AG10803 (cell line): ENCODE measurements at regions not wholly inside any gene's neighbourhood (a gene's known extent, or its start where the extent isn't known, plus 50 kb on each side); places are given as distances from the start of the nearest gene placed in this dataset.

Experiments
- DNase-seq: peaks from one replicate; pipeline ENCODE4 v3.0.0; 2010; ENCODE audit warnings: low read depth
- H3K4me3 ChIP-seq: 2 replicates; pipeline ENCODE4 v1.5.1; 2011; ENCODE audit warnings: mild to moderate bottlenecking, low read length, control low read depth
- TF ChIP-seq, protein P1 (sequence below): conservative IDR thresholded peaks from 2 replicates; pipeline ENCODE4 v1.5.1; 2011; ENCODE audit warnings: mild to moderate bottlenecking, low read length, control low read depth, inconsistent platforms

DNA sequence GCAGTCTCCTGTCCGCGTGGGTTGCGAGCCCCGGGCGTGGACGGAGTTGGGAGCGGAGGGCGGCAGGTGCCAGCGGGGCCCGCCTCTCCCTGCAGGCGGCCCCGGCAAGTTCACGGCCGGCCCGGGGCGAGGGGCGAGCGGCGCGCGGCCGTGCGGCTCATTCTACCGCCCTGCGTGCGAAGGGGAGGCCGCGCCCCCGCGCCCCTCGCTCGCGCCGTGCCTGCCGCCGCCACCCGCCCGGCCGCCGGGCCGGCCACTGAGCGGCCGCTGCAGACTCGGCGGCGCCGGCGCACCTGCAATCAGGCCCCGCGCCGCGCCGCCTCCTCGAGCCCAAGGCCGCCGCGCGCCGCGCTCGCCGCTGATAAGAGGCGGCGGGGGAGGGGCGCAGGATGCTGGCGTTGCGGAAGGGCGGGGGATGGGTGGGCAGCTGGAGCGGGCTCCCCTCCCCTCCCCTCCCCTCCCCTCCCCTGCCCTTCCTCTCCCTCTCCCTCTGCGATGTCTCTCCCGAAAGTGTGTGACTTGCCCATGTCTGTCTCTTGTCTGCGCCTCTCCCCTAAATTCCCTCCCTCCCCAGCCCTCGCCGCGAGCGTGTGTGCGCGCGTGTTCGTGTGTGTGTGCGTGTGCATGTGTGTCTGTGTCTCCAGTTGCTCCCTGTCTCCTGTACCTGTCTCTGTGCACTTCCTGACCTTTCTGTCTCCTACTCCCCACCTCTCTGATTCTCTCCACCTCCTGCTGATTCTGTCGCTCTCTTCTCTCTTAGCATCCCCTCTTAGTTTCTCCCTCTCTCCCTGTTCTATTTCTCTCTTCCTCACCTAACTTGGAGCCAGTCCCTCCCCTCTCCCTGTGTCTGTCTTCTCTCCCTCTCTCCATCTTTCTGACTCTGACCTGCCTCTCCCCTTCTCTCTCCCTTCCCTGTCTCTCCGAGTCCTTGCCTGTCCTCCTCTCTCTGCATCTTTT, 768.1 kb upstream of the TBX3 start:
- H3K4me3 ChIP-seq = peak overlapping the region; percentile 38
- DNase-seq = no peak
- TF ChIP-seq, protein P1, sequence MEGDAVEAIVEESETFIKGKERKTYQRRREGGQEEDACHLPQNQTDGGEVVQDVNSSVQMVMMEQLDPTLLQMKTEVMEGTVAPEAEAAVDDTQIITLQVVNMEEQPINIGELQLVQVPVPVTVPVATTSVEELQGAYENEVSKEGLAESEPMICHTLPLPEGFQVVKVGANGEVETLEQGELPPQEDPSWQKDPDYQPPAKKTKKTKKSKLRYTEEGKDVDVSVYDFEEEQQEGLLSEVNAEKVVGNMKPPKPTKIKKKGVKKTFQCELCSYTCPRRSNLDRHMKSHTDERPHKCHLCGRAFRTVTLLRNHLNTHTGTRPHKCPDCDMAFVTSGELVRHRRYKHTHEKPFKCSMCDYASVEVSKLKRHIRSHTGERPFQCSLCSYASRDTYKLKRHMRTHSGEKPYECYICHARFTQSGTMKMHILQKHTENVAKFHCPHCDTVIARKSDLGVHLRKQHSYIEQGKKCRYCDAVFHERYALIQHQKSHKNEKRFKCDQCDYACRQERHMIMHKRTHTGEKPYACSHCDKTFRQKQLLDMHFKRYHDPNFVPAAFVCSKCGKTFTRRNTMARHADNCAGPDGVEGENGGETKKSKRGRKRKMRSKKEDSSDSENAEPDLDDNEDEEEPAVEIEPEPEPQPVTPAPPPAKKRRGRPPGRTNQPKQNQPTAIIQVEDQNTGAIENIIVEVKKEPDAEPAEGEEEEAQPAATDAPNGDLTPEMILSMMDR = no peak

DNA sequence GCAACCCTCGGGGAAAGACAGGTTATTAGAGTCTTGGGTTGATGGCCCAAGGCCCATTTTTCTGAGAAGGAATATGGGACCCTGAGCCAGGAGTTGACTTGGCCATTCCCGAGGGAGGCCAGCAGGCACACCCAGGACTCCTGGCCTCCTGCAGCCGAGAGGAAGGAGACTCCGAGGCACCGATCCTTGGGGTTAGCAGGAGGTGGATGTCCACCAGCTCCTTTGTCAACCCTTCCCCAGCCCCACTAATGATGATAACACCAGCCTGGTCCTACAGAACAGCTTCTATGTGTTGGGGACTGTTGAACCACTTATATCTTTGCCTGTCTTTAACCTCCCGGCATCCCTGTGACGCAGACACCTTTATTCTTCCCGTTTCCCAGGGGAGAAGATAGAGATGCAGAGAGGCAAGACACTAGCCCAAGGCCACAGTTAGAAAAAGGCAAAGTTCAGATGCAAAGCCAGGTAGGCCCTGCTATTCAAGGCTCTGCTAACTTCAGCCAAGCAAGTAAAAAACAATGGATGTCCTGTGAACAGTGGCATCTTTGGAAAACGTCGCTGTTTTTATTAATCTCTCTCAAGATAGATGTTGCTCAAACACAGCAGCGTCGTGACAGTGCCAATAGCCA, 767.3 kb upstream of the TBX3 start:
- TF ChIP-seq, protein P1 = no peak
- H3K4me3 ChIP-seq = peak overlapping the region; percentile 38
- DNase-seq = no peak

DNA sequence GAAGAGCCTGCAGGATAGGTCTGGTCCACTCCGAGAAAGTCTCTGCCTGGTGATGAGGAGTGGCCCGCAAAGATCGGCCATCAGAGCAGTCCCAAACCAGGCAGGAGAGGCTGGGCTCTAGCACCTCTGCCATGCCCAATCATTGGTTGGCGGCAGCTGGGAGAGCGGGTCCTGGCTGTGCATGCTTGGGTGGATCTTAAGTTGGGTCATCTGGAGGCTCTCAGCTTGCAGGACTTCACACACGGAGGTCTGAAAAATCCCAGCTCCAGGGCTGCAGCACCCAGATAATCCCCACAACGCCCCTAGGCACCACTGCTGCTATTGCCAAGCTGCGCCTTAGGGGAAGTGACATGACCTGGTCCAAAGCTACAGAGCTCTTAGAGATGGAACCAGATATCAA, 766.7 kb upstream of the TBX3 start:
- DNase-seq = no peak
- no peak overlapping the region for H3K4me3 ChIP-seq
- TF ChIP-seq, protein P1 = no peak

DNA sequence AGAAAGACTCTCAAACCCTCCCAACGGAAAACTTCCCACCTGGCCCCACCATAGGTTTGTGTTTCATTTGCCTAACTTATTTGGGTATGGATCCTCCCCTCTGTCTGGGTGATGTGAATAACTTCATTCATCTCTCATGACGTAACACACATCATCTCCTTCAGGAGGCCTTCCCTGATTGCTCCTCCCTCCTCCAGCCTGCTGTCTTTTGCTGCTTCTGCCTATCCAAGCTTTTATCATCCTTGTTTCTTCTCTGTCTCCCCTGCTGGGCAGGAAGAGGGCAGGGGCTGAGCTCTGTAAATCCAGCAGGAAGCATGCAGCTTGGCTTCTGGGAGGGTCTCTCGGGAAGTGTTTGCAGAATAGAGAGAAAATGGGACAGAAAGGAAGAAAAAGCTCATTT, 766.0 kb upstream of the TBX3 start:
- no peak for DNase-seq
- H3K4me3 ChIP-seq = no peak overlapping the region
- TF ChIP-seq, protein P1 = no peak

DNA sequence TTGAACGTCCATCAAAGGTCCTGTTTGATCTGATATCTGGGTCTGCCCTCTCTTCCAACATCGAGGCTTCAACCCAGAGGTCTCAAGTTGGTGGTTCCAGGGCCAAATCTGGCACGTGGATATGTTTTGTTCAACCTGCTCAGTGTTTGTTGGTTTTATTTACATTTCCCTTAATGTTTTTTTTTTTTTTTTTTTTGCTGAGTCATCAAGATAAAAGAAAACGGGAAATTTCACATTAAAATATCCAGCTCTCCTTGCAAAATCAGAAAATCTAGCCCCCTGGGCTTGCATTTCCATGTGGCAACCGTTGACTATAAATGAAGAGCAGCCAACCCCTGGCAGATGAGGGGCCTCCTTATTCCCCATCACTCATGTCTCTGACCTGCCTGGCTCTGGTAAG, 765.6 kb upstream of the TBX3 start:
- DNase-seq = no peak
- TF ChIP-seq, protein P1 = no peak
- no peak overlapping the region for H3K4me3 ChIP-seq

DNA sequence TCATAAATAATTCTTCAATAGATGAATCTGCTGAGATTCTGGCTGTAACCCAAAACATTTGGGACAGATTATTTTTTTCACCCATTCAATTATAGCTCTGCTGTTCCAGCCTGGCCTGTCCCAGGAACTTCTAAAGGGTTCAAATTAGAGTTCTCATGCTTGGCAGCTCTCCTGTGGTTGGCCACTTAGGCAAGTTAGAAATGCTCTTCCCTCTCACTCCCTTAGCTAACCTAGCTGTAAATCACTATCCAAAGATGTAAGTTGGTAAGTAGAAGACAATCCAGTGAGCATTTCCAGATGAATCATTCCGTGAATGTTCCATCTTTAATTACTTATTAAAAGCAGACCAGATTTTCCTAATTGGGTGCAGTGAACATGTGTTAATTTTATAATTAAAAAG, 760.4 kb upstream of the TBX3 start:
- no peak overlapping the region for H3K4me3 ChIP-seq
- TF ChIP-seq, protein P1 = no peak
- peak; percentile 94 for DNase-seq

DNA sequence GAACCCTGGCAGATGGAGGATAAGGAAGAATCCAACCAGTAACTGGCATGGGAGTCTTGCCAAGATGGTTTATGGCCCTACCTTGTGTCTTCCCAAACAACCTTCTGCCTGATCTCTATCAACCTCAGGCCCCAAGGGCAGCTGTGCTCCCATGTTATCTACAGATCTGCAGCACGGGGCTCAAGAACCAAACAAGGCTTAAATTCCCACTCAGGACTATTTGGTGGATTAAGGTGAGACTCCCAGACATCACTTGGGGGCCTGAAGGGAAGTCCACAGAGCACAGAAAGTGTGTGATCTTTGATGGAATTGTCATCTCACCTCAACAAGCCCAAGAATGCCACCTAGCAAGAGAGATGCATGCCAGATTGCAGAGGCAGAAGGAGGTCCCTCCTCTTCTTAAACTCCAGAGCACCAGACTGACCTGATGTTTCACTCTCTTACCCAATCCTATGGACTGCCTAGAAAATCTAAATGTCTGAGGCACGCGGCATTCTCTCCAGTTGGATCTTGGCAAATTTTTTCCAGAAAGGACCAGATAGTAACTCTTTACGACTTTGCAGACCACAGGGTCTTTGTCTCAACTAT, 759.5 kb upstream of the TBX3 start:
- TF ChIP-seq, protein P1 = no peak
- H3K4me3 ChIP-seq = no peak overlapping the region
- DNase-seq = no peak
